Kidney epithelial cell (primary cell): ENCODE measurements at regions not wholly inside any gene's neighbourhood (a gene's known extent, or its start where the extent isn't known, plus 50 kb on each side); places are given as distances from the start of the nearest gene placed in this dataset.

Source experiments
- DNase-seq: peaks from one replicate; pipeline ENCODE4 v3.0.0-alpha.2; 2010; ENCODE audit warnings: low read depth
- H3K27me3 ChIP-seq: 2 replicates; pipeline ENCODE4 v1.6.0; 2011; ENCODE audit warnings: low read length; ENCODE audit not compliant: control insufficient read depth, insufficient read depth
- H3K36me3 ChIP-seq: 2 replicates; pipeline ENCODE4 v1.5.1; 2011; ENCODE audit warnings: low read length; ENCODE audit not compliant: control insufficient read depth, insufficient read depth
- H3K4me3 ChIP-seq: 2 replicates; pipeline ENCODE4 v1.5.1; 2011; ENCODE audit warnings: low read depth, mild to moderate bottlenecking, control low read depth, low read length
- TF ChIP-seq, protein P1 (sequence below): IDR thresholded peaks from 2 replicates; pipeline ENCODE4 v1.5.1; 2011; ENCODE audit warnings: mild to moderate bottlenecking, moderate library complexity, low read length, control low read depth, inconsistent platforms; ENCODE audit not compliant: insufficient read depth, poor library complexity, severe bottlenecking

DNA sequence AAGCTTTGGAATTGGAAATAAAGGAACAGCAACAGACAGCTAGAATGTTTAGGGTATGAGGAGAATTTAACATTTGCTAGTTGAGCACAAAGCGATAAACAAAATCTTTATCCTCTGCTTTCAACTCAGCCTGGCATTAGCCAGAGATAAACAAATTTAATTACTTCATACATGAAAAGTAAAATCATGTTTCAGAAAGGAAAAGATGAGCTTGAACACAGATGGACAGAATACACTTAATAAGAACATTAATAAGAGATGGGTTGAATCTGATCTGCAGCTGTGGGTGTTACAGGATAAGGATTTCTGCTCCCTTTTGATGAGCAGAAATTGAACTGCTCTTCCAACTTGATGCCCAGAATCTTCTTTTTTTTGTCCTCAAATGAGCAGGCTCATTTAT, 275.2 kb downstream of the CSNK1G3 start:
- Histone ChIP-seq H3K4me3 (no peak overlapping the region), H3K27me3 (no peaks in the 10 kb centered on the region), H3K36me3 (no peaks in the 10 kb centered on the region)
- no peak for DNase-seq
- TF ChIP-seq, protein P1, sequence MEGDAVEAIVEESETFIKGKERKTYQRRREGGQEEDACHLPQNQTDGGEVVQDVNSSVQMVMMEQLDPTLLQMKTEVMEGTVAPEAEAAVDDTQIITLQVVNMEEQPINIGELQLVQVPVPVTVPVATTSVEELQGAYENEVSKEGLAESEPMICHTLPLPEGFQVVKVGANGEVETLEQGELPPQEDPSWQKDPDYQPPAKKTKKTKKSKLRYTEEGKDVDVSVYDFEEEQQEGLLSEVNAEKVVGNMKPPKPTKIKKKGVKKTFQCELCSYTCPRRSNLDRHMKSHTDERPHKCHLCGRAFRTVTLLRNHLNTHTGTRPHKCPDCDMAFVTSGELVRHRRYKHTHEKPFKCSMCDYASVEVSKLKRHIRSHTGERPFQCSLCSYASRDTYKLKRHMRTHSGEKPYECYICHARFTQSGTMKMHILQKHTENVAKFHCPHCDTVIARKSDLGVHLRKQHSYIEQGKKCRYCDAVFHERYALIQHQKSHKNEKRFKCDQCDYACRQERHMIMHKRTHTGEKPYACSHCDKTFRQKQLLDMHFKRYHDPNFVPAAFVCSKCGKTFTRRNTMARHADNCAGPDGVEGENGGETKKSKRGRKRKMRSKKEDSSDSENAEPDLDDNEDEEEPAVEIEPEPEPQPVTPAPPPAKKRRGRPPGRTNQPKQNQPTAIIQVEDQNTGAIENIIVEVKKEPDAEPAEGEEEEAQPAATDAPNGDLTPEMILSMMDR = no peak

DNA sequence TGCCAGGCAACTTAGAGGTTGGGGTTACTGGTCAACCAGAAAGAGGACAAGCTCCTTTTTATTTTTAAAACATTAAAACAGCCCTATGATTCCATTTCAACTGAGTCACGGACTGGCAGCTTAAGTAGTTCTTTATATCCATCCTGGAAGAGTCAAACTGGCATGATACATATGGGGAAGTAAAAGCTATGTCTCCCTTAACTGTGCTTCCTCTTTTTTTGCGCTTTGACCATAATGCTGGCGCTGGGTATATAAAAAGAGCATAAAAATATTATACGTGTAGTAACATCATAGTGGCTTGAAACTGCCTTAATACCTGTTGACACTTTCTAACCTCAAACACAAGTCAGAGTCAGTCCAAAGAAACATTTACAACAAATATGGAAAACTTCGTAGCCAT, 274.4 kb downstream of the CSNK1G3 start:
- Histone ChIP-seq H3K36me3 (no peaks in the 10 kb centered on the region), H3K27me3 (no peaks in the 10 kb centered on the region), H3K4me3 (no peak overlapping the region)
- TF ChIP-seq, protein P1 = no peak
- no peak for DNase-seq

DNA sequence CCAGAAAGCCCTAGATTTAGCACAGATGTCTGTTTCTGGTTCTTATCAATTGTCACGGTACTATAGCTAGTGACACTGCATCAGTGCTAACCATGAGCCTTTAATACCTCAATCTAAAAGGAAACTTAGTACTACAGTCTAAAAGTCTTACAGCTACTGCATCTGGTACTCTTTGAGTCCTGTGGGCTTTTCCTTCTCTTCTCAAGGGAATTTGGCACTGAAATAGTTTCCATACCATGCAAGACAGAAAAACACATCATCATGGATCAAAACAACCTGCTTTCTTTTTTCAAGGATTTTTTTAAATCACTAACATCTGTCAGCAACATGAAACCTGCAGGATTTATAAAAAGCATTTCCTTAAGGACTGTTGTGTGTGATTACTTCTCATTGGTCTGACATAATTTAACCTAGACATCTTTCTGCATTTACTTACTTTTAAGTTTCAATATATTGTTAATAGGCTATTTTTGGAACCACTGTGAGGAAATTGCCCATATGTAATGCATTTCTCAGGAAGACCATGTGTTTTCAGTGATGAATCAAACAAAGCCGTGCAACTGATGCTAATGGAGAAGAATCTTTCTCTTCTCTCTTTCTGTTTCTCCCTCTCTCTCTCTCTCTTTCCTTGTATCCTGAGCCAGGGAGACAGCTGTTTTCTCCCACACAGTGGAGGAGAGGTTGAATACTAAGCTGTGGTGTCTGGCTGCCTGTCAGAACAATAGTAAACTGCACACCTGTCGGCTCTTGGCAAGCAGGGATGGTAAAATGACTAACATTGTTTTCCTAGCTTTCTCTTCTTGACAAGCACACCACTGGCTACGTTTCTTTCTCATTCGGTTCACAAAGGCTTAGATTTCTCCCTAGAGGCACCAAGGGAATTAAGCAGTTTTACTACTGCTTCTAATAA, 273.4 kb downstream of the CSNK1G3 start:
- Histone ChIP-seq H3K4me3 (no peak overlapping the region), H3K36me3 (no peaks in the 10 kb centered on the region), H3K27me3 (no peaks in the 10 kb centered on the region)
- peak; percentile 50 for DNase-seq
- TF ChIP-seq, protein P1 = no peak

DNA sequence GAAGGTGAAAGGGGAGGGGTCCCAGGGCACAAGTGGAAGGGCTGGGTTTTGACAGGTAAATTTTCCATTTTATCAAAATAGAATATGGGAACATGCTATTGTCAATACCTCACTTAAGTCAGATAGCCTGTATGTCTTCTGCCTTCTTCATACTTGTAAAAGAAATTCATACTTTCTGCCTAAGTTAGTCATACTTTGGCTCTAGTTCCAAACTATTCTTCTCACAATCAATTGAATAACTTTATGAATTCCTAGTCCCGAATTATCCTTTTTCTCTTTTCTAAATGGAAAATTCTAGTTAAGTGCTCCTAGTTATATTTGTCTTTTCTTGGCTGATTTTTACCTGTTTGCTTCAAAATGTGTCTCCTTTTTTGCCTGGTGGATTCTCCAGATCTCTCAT, 271.4 kb downstream of the CSNK1G3 start:
- H3K4me3 ChIP-seq = no peak overlapping the region
- no peaks in the 10 kb centered on the region for H3K27me3 ChIP-seq
- H3K36me3 ChIP-seq = no peaks in the 10 kb centered on the region
- TF ChIP-seq, protein P1 = no peak
- no peak for DNase-seq

DNA sequence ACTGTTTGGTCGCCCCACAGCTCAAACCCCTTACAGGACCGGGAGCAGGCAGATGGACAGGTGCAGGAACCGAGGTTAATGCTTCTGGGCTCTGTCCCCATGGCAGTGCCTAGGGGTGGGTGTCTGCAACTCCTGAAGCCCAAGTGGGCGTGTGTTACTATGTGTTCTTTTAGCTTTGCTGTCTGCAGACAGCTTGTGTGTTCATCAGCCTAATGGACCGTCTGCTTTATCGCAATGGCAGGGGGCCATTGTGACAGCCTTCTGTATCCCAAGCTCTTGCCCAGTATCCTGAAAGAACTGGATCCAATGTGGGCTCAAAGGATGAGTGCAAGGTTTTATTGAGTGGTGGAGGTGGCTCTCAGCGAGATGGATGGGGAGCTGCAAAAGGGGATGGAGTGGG, 266.7 kb downstream of the CSNK1G3 start:
- no peaks in the 10 kb centered on the region for H3K27me3 ChIP-seq
- H3K36me3 ChIP-seq = no peaks in the 10 kb centered on the region
- no peak overlapping the region for H3K4me3 ChIP-seq
- TF ChIP-seq, protein P1 = no peak
- no peak for DNase-seq

DNA sequence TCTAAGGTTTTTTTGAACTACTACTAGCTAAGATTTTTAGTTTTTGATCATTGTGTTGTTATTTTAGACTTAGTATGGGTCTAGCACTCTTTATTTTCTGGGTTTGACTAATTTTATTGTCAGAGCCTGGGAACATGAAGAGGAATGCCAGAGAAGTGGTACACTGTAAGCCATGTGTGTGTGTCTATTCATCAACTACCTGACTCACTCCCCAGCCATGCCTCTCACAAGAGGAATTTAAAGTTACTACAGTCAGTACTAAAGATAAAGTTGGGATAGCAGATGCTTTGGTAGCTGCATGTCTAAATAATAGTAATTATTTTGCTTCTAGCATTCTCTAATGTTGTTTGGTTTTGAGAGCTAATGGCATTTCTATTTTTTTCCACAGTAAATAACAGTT, 264.8 kb downstream of the CSNK1G3 start:
- Histone ChIP-seq H3K36me3 (no peaks in the 10 kb centered on the region), H3K4me3 (no peak overlapping the region), H3K27me3 (no peaks in the 10 kb centered on the region)
- peak; percentile 84 for DNase-seq
- TF ChIP-seq, protein P1 = no peak
